ENCODE measurements at regions not wholly inside any gene's neighbourhood (a gene's known extent, or its start where the extent isn't known, plus 50 kb on each side); places are given as distances from the start of the nearest gene placed in this dataset.

- no peaks in the 10 kb centered on the region for H3K9me3 ChIP-seq
- ATAC-seq (ENCODE audit: insufficient number of reproducible peaks, low FRiP score, low read depth) (no peak), DNase-seq (ENCODE audit: low spot score) (no peak)
- no peak overlapping the region for H3K4me3 ChIP-seq
- H3K36me3 ChIP-seq: no peaks in the 10 kb centered on the region
- no peaks in the 10 kb centered on the region for H3K27me3 ChIP-seq (replicated peaks; ENCODE audit: insufficient read depth)
- TF ChIP-seq CTCF (IDR thresholded peaks at IDR 0.05): no peak
- peaks cover 25 to 46% of the 10 kb centered on the region in 2 donors for H3K4me1 ChIP-seq (ENCODE audit: control insufficient read depth in 1 of 2, low read depth in 2 of 2)
- H3K27ac ChIP-seq: peak overlapping the region; percentile 68 to 75
Measured at GRCh38 chr9:129411501-129412175, 209.3 kb downstream of the C9orf50 start.

- DNase-seq (ENCODE audit: low spot score) (no peak), ATAC-seq (ENCODE audit: insufficient number of reproducible peaks, low FRiP score, low read depth) (no peak)
- H3K4me1 ChIP-seq (ENCODE audit: control insufficient read depth in 1 of 2, low read depth in 2 of 2): peaks cover 25 to 46% of the 10 kb centered on the region in 2 donors
- H3K4me3 ChIP-seq: no peak overlapping the region
- H3K27ac ChIP-seq: no peak overlapping the region
- no peaks in the 10 kb centered on the region for H3K36me3 ChIP-seq
- H3K9me3 ChIP-seq: no peaks in the 10 kb centered on the region
- TF ChIP-seq CTCF (IDR thresholded peaks at IDR 0.05): no peak
- no peaks in the 10 kb centered on the region for H3K27me3 ChIP-seq (replicated peaks; ENCODE audit: insufficient read depth)
Measured at GRCh38 chr9:129410226-129410625, 210.7 kb downstream of the C9orf50 start.

- Histone ChIP-seq H3K4me1 (ENCODE audit: control insufficient read depth in 1 of 2, low read depth in 2 of 2) (peaks cover 17 to 39% of the 10 kb centered on the region in 2 donors), H3K9me3 (no peaks in the 10 kb centered on the region), H3K4me3 (no peak overlapping the region), H3K27ac (peak overlapping the region; percentile 53 to 70), H3K36me3 (no peaks in the 10 kb centered on the region), H3K27me3 (replicated peaks; ENCODE audit: insufficient read depth) (no peaks in the 10 kb centered on the region)
- no peak for DNase-seq (ENCODE audit: low spot score)
- no peak for ATAC-seq (ENCODE audit: insufficient number of reproducible peaks, low FRiP score, low read depth)
- no peak for TF ChIP-seq CTCF (IDR thresholded peaks at IDR 0.05)
Measured at GRCh38 chr9:129408535-129409215, 212.2 kb downstream of the C9orf50 start.

- DNase-seq (ENCODE audit: low spot score) (no peak), ATAC-seq (ENCODE audit: insufficient number of reproducible peaks, low FRiP score, low read depth) (no peak)
- Histone ChIP-seq H3K27me3 (replicated peaks; ENCODE audit: insufficient read depth) (no peaks in the 10 kb centered on the region), H3K4me1 (ENCODE audit: control insufficient read depth in 1 of 2, low read depth in 2 of 2) (peaks cover 17 to 46% of the 10 kb centered on the region in 2 donors), H3K27ac (peak overlapping the region in 1 of 2 donors; percentile 70), H3K4me3 (no peak overlapping the region), H3K36me3 (no peaks in the 10 kb centered on the region), H3K9me3 (no peaks in the 10 kb centered on the region)
- no peak for TF ChIP-seq CTCF (IDR thresholded peaks at IDR 0.05)
Measured at GRCh38 chr9:129407905-129408452, 212.9 kb downstream of the C9orf50 start.
